ENCODE measurements at regions not wholly inside any gene's neighbourhood (a gene's known extent, or its start where the extent isn't known, plus 50 kb on each side); places are given as distances from the start of the nearest gene placed in this dataset.

DNA sequence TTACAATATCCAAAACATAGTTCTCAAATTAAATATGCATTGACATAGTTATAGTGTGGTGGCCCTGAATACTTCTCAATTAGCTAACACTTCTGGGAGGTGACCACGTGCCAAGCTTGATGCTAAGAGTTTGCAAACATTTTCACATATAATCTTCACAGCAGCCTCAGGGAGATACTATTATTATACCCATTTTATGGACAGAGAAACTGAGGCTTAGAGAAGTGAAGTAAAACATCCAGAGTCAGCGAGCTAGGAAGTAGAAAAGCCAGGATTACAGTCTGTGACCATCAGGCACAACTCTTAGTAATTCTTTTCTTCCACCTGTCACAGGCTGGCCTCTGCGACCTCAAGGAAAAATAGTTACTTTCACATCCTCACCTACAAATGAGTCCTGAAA, 102.2 kb upstream of the IRX6 start:
- no peak overlapping the region for H3K27ac ChIP-seq
- TF ChIP-seq, protein P1, sequence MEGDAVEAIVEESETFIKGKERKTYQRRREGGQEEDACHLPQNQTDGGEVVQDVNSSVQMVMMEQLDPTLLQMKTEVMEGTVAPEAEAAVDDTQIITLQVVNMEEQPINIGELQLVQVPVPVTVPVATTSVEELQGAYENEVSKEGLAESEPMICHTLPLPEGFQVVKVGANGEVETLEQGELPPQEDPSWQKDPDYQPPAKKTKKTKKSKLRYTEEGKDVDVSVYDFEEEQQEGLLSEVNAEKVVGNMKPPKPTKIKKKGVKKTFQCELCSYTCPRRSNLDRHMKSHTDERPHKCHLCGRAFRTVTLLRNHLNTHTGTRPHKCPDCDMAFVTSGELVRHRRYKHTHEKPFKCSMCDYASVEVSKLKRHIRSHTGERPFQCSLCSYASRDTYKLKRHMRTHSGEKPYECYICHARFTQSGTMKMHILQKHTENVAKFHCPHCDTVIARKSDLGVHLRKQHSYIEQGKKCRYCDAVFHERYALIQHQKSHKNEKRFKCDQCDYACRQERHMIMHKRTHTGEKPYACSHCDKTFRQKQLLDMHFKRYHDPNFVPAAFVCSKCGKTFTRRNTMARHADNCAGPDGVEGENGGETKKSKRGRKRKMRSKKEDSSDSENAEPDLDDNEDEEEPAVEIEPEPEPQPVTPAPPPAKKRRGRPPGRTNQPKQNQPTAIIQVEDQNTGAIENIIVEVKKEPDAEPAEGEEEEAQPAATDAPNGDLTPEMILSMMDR (IDR thresholded peaks at IDR 0.05): no peak
- TF ChIP-seq ZFX (IDR thresholded peaks at IDR 0.05; ENCODE audit: borderline replicate concordance): no peak

- no peak overlapping the region for H3K27ac ChIP-seq
- no peak for TF ChIP-seq ZFX (IDR thresholded peaks at IDR 0.05; ENCODE audit: borderline replicate concordance)
- TF ChIP-seq, protein P1 (IDR thresholded peaks at IDR 0.05): no peak
These were observed 101.5 kb upstream of the IRX6 start for GRCh38 chr16:55222486-55222885.

DNA sequence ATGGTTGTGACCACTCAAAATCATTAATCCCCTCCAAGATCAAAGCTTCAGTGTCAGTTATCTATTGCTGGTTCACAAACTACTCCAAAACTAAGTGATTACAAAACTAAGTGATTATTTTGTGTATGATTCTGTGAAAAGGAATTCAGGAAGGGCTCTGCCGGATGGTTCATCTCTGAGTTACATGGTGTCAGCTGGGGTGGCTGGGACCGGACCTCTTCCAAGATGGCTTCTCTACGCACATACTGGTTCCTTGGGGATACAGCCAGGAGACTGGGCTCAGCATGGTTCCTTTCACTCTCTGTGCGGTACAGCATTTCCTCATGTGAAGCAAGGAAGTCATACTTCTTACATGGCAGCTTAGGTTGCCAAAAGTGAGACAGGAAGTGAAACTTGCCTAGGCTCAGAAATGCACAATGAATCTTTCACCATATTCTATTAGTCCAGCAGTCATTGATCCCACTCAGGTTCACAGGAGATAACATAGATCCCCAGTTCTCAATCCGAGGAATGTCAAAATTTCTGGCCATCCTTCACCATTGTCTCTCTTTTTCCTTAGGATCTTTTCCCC, 97.9 kb upstream of the IRX6 start:
- TF ChIP-seq, protein P1 (IDR thresholded peaks at IDR 0.05): no peak
- no peak overlapping the region for H3K27ac ChIP-seq

- TF ChIP-seq ZFX (IDR thresholded peaks at IDR 0.05; ENCODE audit: borderline replicate concordance): no peak
- TF ChIP-seq, protein P1 (IDR thresholded peaks at IDR 0.05): no peak
These were observed 91.2 kb upstream of the IRX6 start for GRCh38 chr16:55232822-55233221.

DNA sequence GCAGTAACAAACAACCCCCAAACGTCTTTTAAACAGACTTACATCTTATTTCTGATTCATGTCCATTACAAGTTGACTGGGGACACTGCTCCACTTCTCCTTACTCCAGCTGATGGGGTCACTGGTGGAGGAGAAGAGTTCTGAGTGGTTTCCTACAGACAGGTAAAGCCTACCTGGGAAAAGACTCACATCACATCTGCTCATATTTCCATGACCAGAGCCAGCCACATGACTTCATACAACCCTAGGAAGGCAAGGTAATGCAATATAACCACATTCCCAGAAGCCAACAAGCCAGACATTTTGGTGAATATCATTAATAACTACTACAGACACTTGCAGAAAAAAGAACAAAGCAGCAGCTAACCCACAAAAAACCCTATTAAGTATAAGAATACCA, 90.5 kb upstream of the IRX6 start:
- TF ChIP-seq, protein P1 (IDR thresholded peaks at IDR 0.05): no peak
- TF ChIP-seq ZFX (IDR thresholded peaks at IDR 0.05; ENCODE audit: borderline replicate concordance): no peak
- no peak overlapping the region for H3K27ac ChIP-seq

More at GRCh38 chr16:55232822-55233221, 91.2 kb upstream of the IRX6 start:
- H3K27ac ChIP-seq: no peak overlapping the region

DNA sequence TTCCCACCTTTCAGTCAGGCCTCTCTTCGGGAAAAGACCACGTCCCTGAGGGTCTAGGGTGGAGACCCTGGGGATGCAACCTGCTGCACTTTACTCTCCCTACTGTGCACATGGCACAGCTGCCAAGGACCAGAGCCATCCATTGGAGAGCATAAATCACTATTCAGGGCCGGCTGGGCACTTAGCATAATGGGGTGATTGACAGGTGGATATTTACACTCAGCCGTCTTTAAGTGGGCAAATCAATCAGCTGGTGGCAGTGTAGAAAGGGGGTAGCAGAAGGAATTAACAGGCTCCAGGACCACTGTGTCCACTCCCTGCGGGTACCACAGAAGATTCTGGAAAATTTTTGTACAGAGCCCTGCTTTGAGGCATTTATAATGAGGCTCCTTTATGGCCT, 87.3 kb upstream of the IRX6 start:
- TF ChIP-seq, protein P1 (IDR thresholded peaks at IDR 0.05): no peak
- TF ChIP-seq ZFX (IDR thresholded peaks at IDR 0.05; ENCODE audit: borderline replicate concordance): no peak
- no peak overlapping the region for H3K27ac ChIP-seq

GRCh38 chr16:55239723-55240122, 84.3 kb upstream of the IRX6 start:
- H3K27ac ChIP-seq: no peak overlapping the region
- TF ChIP-seq, protein P1 (IDR thresholded peaks at IDR 0.05): no peak

Data from 22Rv1 (cell line).